ENCODE measurements at regions not wholly inside any gene's neighbourhood (a gene's known extent, or its start where the extent isn't known, plus 50 kb on each side); places are given as distances from the start of the nearest gene placed in this dataset.

DNA sequence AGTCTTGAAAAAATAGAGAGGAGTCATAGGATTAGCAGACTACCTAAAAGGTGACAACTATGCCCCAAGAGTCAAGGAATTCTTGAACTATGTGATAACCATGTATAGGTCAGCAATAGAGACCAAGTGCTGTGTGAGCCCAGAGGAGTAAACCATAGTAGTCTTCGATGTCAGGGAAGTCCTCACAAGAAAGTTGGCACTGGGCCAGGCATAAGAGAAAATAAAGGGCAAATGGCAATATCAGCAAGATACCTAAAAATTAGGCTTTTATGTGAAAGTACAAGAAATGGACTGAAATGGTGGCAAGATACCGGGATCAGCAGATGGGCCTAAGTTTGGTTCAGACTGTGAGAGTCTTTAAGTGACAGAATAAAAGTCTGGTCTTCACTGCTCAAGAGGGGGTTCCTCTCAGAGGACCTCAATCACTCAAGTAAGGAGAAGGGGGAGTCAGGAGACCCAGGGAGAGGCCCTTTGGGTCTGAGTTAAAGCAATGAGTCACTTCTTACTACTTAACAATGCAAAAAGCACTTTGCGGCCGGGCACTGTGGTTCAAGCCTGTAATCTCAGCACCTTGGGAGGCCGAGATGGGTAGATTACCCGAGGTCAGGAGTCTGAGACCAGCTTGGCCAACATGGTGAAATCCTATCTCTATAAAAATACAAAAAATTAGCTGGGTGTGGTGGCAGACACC, 95.0 kb downstream of the TEX35 start:
- no peak for DNase-seq (ENCODE audit: low read depth)

- peak; percentile 34 for DNase-seq (ENCODE audit: low read depth)
Observed at GRCh38 chr1:178609015-178609414, 96.1 kb downstream of the TEX35 start.

- DNase-seq (ENCODE audit: low read depth), result peak; percentile 80
Observed at GRCh38 chr1:178610690-178611410, 97.9 kb downstream of the TEX35 start.

- peak; percentile 36 for DNase-seq (ENCODE audit: low read depth)
Observed at GRCh38 chr1:178612261-178612660, 99.4 kb downstream of the TEX35 start.

- DNase-seq (ENCODE audit: low read depth), result no peak
Observed at GRCh38 chr1:178613271-178613945, 100.5 kb downstream of the TEX35 start.

GRCh38 chr1:178614286-178614685, 101.4 kb downstream of the TEX35 start:
- no peak for DNase-seq (ENCODE audit: low read depth)

DNA sequence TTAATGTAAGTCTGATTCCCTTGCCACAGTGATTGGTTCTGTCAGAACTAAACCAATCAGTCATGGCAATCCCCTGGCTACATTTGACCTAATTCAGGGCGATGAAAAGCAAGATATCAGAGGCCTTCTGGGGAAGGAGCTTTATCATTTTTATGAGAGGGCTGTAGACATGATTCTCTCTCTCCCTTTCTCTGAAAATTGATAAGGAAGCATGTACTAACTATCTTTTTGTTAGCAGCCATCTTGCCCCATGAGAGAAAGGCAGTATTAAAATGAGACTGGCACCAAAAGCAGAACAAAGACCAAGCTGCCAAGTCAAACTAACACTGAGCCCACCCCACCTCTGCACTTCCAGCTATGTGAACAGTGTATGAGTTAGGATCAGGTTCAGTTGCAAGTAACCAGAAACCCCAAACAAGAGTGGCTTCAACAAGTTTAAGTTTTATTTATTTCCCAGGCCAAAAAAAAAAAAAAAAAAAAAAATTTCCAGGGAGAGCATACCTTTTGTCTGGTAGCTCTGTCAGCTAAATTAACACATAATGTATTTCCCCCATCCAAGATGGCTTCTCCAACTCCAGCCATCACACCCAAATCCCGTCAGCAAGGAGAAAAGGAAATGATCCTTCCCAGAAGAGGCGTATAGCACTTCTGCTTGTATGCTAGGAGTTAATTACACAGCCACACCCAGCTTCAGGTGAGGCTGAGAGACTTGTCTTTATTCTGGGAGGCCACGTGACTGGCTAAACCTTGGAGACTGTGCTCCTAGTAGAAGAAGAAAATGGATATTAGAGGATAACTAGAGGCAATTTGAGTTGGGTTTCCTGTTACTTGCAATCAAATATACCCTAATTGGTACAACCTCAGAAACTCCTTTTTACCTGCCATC, 105.8 kb upstream of the RALGPS2 start:
- DNase-seq (ENCODE audit: low read depth), result no peak

- DNase-seq (ENCODE audit: low read depth), result no peak
Observed at GRCh38 chr1:178620584-178621475, 104.2 kb upstream of the RALGPS2 start.

DNA sequence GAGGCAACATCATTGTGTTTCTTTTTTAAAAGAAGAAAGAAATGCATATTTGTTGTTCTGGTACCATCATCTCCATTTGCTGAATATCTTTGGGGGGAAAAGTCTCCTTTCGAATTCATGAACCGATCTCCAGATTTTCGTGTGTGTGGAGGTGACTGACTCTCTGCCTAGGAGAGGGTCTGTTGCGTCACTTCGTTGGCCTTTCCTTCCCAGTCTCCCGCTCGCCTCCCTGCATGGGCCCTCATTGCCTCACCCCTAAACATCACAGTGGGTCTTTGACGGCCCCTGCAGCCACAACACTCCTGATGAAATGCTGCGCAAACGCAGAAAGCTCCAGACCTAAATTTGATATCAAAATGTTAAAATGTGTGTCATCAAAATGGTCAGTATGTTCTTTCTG, 103.2 kb upstream of the RALGPS2 start:
- DNase-seq (ENCODE audit: low read depth), result no peak

DNA sequence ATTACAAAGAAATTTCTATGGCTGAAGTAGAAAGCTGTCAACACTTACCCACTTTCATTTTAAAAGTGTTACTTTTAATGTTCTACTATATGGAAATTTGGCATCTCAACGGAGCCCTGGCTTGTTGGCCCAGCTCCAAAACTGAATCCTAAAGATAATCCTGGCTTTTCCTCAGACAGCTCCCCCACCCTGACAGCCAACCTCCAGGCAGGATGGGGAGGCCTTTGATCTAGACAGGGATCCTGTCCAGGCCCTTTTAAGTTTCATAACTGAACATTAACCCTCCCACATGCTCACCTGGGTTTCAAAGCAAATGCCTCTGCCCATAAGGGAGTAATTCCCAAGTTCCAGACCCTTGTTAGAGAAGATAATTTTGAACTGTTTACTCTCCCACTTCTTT, 99.3 kb upstream of the RALGPS2 start:
- no peak for DNase-seq (ENCODE audit: low read depth)

GRCh38 chr1:178627037-178627436, 98.0 kb upstream of the RALGPS2 start:
- DNase-seq (ENCODE audit: low read depth), result no peak

- no peak for DNase-seq (ENCODE audit: low read depth)
Observed at GRCh38 chr1:178628637-178629251, 96.3 kb upstream of the RALGPS2 start.

DNA sequence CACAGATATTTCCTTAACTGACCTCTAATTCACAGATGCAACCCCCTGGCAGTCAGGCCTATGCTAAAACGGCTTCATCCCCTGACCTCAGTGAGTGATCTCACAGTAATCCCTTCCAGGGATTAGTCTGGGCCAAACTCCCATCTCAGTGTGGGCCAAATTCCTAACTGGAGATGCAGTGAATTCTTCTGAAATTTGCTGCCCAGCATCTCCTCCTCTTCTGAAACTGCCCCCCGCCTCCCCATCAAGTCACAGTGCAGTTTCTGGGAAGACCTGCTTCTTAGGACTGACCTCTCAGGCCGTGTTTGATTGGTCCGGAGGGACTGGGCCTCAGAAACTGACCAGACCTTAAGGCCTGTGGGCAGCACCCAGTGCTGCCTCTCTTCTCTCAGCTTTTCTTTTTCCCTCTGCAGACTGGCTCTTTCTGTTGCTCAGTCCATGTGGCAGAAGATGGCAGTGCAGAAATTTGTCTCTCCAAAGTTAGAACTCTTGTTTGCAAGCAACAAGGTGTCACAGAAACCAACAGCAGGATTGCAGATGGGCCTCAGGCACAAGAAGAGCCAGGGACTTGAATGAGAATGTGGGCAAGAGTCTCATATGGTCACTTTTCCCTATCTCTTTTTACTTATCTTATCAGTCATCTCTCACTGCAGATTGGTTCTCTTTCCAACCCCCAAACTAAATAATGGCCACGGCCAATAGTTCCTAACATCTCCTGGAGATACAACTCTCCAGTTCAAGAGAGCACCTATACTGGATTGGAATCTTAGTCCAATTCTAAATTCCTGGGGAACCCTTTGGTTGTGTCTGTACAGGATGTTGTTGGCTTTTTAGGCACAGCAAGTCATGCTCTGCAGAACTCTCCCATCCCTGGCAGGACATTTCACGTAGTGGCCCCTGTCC, 95.5 kb upstream of the RALGPS2 start:
- no peak for DNase-seq (ENCODE audit: low read depth)

DNA sequence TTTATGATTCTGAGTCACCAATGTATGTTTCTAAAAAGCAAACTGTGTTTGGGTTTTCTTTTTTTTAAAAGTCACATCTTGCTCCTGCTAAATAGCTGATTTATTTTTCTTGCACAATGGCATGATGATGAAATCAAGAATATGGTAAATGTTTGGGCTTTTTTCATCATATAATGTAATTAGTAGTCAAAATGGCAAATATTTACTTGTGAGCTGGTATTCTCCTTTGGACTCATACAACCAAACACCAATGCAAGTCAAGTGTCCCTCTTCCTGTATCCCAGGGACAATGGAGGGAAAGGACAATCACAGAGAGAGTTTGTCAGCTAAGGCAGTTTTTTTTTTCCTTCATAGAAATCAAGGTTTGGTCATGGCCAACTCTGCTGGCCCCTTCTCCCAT, 94.6 kb upstream of the RALGPS2 start:
- no peak for DNase-seq (ENCODE audit: low read depth)

DNA sequence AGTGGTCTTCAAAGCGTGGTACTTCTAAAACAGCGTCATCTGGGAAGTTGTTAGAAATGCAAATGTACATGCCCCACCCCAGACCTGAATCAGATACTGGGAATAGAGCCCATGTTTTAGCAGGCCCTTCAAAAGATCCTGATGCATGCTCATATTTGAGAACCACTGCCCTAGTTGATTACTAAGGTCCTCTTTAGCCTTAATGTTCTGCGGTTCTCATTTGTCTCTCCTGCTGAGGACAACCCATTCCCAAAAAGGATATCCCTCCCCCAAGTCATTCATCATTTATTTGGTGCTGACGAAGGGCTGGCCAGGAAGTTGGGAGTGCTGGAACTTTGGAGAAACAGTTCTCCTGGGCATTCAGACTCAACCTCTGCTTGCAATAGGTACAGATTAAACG, 92.4 kb upstream of the RALGPS2 start:
- no peak for DNase-seq (ENCODE audit: low read depth)

DNA sequence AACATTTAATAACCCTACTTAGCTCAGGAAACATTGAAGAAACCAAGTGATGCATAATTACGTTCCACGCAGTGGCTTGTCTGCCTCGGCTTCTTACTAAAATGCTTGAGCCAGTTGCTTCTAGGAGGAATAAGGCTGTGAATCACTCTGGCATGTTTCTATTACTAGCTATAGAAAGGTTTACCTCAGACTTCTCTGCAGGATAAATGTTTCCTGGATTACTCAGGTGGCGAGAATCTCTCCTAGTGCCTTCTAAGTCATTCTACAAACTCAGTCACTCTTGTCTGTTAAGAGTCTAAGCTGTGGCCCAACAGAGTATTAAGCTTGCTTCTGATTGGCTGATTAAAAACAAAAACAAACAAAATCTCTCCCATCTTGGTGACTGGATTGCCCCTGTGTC, 92.0 kb upstream of the RALGPS2 start:
- DNase-seq (ENCODE audit: low read depth), result peak; percentile 74

DNA sequence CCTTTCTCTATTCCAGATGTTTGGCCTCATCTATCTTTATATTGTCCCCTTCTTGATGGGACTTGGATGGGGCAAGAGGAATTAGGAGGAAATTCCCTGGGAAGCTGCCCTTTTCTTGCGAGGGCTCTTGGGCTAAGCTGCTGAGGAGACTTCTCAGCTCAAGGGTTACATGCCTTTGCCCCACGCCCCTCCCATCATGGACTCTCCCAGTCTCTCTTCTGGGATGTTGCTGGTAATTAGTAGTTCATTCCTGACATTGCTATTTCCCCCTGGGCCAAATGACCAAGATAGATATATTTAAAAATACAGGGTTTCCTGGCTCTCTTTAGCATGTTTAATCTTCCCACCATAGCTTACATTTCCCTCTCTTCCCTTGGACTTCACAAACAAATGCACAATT, 90.6 kb upstream of the RALGPS2 start:
- DNase-seq (ENCODE audit: low read depth), result no peak

GRCh38 chr1:178637841-178638240, 87.2 kb upstream of the RALGPS2 start:
- DNase-seq (ENCODE audit: low read depth), result no peak

DNA sequence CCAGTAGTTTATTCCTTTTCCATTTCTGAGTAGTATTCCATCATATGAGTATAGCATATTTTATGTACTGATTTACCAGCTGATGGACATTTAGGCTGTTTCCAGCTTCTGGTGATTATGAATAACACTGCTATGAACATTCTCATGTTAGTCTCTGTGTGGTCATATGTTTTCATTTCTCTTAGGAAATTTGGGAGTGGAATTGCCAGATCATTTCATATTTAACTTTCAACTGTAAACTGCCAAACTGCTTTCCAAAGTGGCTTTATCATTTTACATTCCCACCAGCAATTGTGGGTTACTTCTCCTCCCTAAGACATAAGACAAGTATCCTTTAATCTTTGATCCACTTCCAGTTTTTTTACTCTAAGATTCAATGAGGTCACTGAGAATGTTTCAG, 85.7 kb upstream of the RALGPS2 start:
- no peak for DNase-seq (ENCODE audit: low read depth)

DNA sequence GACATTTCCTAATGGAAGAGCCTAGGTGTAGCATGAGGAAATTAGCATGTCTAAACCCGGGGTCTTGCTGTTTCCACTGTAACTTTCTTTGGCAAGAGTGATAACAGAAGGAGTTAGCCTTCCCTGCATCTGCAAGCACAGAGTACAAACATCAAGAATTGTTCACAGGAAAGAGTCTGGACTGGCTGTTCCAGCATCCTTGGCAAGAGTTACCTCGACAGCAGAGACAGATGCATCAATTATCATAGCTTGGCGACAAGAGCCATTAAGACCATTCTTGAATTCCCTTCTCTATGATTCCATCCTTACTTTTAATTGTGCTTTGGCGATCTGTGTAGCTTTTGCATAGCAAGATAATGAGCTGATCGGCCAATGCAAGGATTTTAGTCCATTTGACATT, 82.8 kb upstream of the RALGPS2 start:
- no peak for DNase-seq (ENCODE audit: low read depth)

Data from renal cortical epithelial cell (primary cell).